WTC11 (cell line): ENCODE measurements at regions not wholly inside any gene's neighbourhood (a gene's known extent, or its start where the extent isn't known, plus 50 kb on each side); places are given as distances from the start of the nearest gene placed in this dataset.
"Not testable (repeated sequence)": the region's sequence is repeated elsewhere in the genome, so short reads cannot be mapped to it uniquely, and the experiment has no call there.

ENCODE experiments used
- ATAC-seq: fragments of 200-7000 bp; cut with Tn5 transposase; 2 replicates; pipeline ENCODE4 v1.10.0; 2021; ENCODE audit warnings: mild to moderate bottlenecking, moderate library complexity
- CTCF ChIA-PET: fragments of 300-600 bp; sonication (Branson Sonifier 250); formaldehyde crosslinking; loops from one replicate; lab custom pipeline; 2021; ENCODE audit warnings: antibody characterized with exemption; lab: Charles Lee
- POLR2A ChIA-PET: fragments of 350-600 bp; sonication (Branson Sonifier 250); formaldehyde crosslinking; loops from one replicate; lab custom pipeline; 2021; ENCODE audit warnings: antibody characterized with exemption; lab: Charles Lee
- DNase-seq: peaks from one replicate; pipeline ENCODE4 v3.0.0; 2021; ENCODE audit warnings: low spot score
- H3K27ac Mint-ChIP-seq: 2 replicates; pipeline ENCODE4 v1.8.0; 2021; ENCODE audit warnings: mixed read lengths
- H3K27me3 Mint-ChIP-seq: 2 replicates; pipeline ENCODE4 v1.8.0; 2021; ENCODE audit warnings: low read depth, mild to moderate bottlenecking, moderate library complexity, mixed read lengths
- H3K36me3 Mint-ChIP-seq: 2 replicates; pipeline ENCODE4 v1.8.0; 2021; ENCODE audit warnings: mixed read lengths
- H3K4me1 Mint-ChIP-seq: 2 replicates; pipeline ENCODE4 v1.8.0; 2022; ENCODE audit warnings: mixed read lengths
- H3K4me3 Mint-ChIP-seq: 2 replicates; pipeline ENCODE4 v1.8.0; 2021; ENCODE audit warnings: mild to moderate bottlenecking, moderate library complexity, mixed read lengths
- H3K9me3 Mint-ChIP-seq: 2 replicates; pipeline ENCODE4 v1.8.0; 2021; ENCODE audit warnings: mixed read lengths
- E2F1 ChIP-seq: sonication (generic); formaldehyde crosslinking; IDR thresholded peaks from 2 replicates; pipeline ENCODE4 v1.8.0; 2022; ENCODE audit warnings: mild to moderate bottlenecking, missing genetic modification reagents
- ERG ChIP-seq: fragments of 250-450 bp; sonication (Bioruptor Pico); IDR thresholded peaks from 2 replicates; pipeline ENCODE4 v1.8.0; 2021; ENCODE audit warnings: mild to moderate bottlenecking
- FOXJ3 ChIP-seq: sonication (generic); formaldehyde crosslinking; IDR thresholded peaks from 2 replicates; pipeline ENCODE4 v1.9.0; 2021; ENCODE audit warnings: missing genetic modification reagents, mild to moderate bottlenecking, borderline replicate concordance
- FOXP4 ChIP-seq: sonication (generic); formaldehyde crosslinking; IDR thresholded peaks from 2 replicates; pipeline ENCODE4 v1.8.0; 2022; ENCODE audit warnings: mild to moderate bottlenecking, missing genetic modification reagents
- GTF2I ChIP-seq: fragments of 250-450 bp; sonication (Bioruptor Pico); conservative IDR thresholded peaks from 2 replicates; pipeline ENCODE4 v1.4.0; 2021; ENCODE audit warnings: mild to moderate bottlenecking
- IRF2 ChIP-seq: sonication (generic); formaldehyde crosslinking; IDR thresholded peaks from 2 replicates; pipeline ENCODE4 v1.8.0; 2022; ENCODE audit warnings: low read depth, missing genetic modification reagents, borderline replicate concordance
- NFYB ChIP-seq: sonication (generic); formaldehyde crosslinking; conservative IDR thresholded peaks from 2 replicates; pipeline ENCODE4 v1.8.0; 2022; ENCODE audit warnings: low read depth, missing genetic modification reagents
- TEAD4 ChIP-seq: sonication (generic); formaldehyde crosslinking; IDR thresholded peaks from 2 replicates; pipeline ENCODE4 v1.8.0; 2022; ENCODE audit warnings: mild to moderate bottlenecking, missing genetic modification reagents
- TP53 ChIP-seq: sonication (generic); formaldehyde crosslinking; IDR thresholded peaks from 2 replicates; pipeline ENCODE4 v1.8.1; 2023; ENCODE audit warnings: mild to moderate bottlenecking, missing genetic modification reagents
- USF1 ChIP-seq: sonication (generic); formaldehyde crosslinking; IDR thresholded peaks from 2 replicates; pipeline ENCODE4 v1.8.0; 2022; ENCODE audit warnings: mild to moderate bottlenecking, missing genetic modification reagents
- ZBTB21 ChIP-seq: sonication (generic); formaldehyde crosslinking; IDR thresholded peaks from 2 replicates; pipeline ENCODE4 v1.8.1; 2023; ENCODE audit warnings: mild to moderate bottlenecking, missing genetic modification reagents, borderline replicate concordance
- ZMAT4 ChIP-seq: fragments of 250-450 bp; sonication (Bioruptor Pico); IDR thresholded peaks from 2 replicates; pipeline ENCODE4 v1.9.0; 2021; ENCODE audit warnings: mild to moderate bottlenecking
- ZNF219 ChIP-seq: sonication (generic); formaldehyde crosslinking; IDR thresholded peaks from 2 replicates; pipeline ENCODE4 v1.8.0; 2023; ENCODE audit warnings: missing genetic modification reagents, mild to moderate bottlenecking, borderline replicate concordance
- ZNF232 ChIP-seq: sonication (generic); formaldehyde crosslinking; IDR thresholded peaks from 2 replicates; pipeline ENCODE4 v1.8.0; 2022; ENCODE audit warnings: mild to moderate bottlenecking, missing genetic modification reagents
- ZNF512 ChIP-seq: sonication (generic); formaldehyde crosslinking; IDR thresholded peaks from 2 replicates; pipeline ENCODE4 v1.8.1; 2022; ENCODE audit warnings: missing genetic modification reagents, borderline replicate concordance
- ZNF532 ChIP-seq: fragments of 250-450 bp; sonication (Bioruptor Pico); IDR thresholded peaks from 2 replicates; pipeline ENCODE4 v1.9.0; 2021; ENCODE audit warnings: mild to moderate bottlenecking, borderline replicate concordance

GRCh38 chr17:27089929-27090247 lies 204.0 kb upstream of the WSB1 start:
- TF ChIP-seq ZMAT4 (CRISPR knock-in tag) (no peak), USF1 (CRISPR knock-in tag) (no peak), ZNF532 (CRISPR knock-in tag) (no peak), ERG (CRISPR knock-in tag) (no peak), FOXP4 (CRISPR knock-in tag) (no peak), GTF2I (no peak), IRF2 (CRISPR knock-in tag) (no peak), FOXJ3 (CRISPR knock-in tag) (no peak), ZBTB21 (no peak), ZNF512 (CRISPR knock-in tag) (no peak), NFYB (no peak), ZNF219 (CRISPR knock-in tag) (no peak), ZNF232 (CRISPR knock-in tag) (no peak), TP53 (no peak), E2F1 (CRISPR knock-in tag) (no peak), TEAD4 (CRISPR knock-in tag) (no peak)
- Mint-ChIP-seq H3K36me3 (peaks cover 59% of the 10 kb centered on the region), H3K4me1 (no peaks in the 10 kb centered on the region), H3K4me3 (no peak overlapping the region), H3K27ac (no peak overlapping the region), H3K9me3 (peaks cover 76% of the 10 kb centered on the region), H3K27me3 (peaks cover 12% of the 10 kb centered on the region)
- ChIA-PET POLR2A (no interaction called here), CTCF (no interaction called here)
- ATAC-seq: no peak
- DNase-seq: no peak

GRCh38 chr17:27090450-27091042 lies 203.4 kb upstream of the WSB1 start:
- ATAC-seq, POLR2A ChIA-PET, H3K4me1 Mint-ChIP-seq, H3K27ac Mint-ChIP-seq, DNase-seq, CTCF ChIA-PET, H3K4me3 Mint-ChIP-seq: not testable (repeated sequence)
- Mint-ChIP-seq H3K27me3 (peaks cover 12% of the 10 kb centered on the region), H3K36me3 (peaks cover 58% of the 10 kb centered on the region), H3K9me3 (peaks cover 75% of the 10 kb centered on the region)
